Heart left ventricle (tissue), 13 donors: ENCODE measurements at regions not wholly inside any gene's neighbourhood (a gene's known extent, or its start where the extent isn't known, plus 50 kb on each side); places are given as distances from the start of the nearest gene placed in this dataset.

Experiments used
- CTCF ChIP-seq, 12 donors: fragments of 200-600 bp; sonication (generic) in 4 of 12; IDR thresholded peaks; one replicate each; pipeline versions ENCODE4 v1.5.0 to v1.8.0; 2018 to 2022; ENCODE audit warnings: antibody characterized with exemption in 12 of 12, mild to moderate bottlenecking in 5 of 12
- POLR2A ChIP-seq, 2 donors: fragments of 450-650 bp; IDR thresholded peaks; one replicate each; pipeline ENCODE4 v1.6.1; 2017; ENCODE audit warnings: antibody characterized with exemption in 2 of 2, mild to moderate bottlenecking in 2 of 2, moderate library complexity in 2 of 2
- donor health status: ischemic (EF 13 %, LVEDD 7.1; RV severe dilation, severe dysfunction).
- donor health status: DM: no; HTN: yes; CAD: no.
- donor health status: DM: no; HTN: no; CAD: no.
- donor health status: ischemic (EF 25% LVEDD 6.9; RV normal size, moderate dysfunction).
- donor health status: ischemic (EF 25% LVEDD 5.7; RV mildly dilated, moderate dysfunction).
- donor health status: ischemic (EF 35%, LVEDD 5.7; RV mildly dilated, moderate dysfunction).
- donor health status: nonischemic (EF 11% LVEDD 7.7; RV severe dilation, severe dysfunction).
- donor health status: DM: yes; HTN: yes; CAD: no.
- donor health status: PGD.
- donor health status: ischemic (EF 29% LVEDD 5.4; RV normal size, mild dysfunction).
- donor health status: nonischemic (EF 23%, LVEDD 6.1; RV moderate dilation, normal function).

GRCh38 chr2:66273933-66274490 is 160.9 kb upstream of the MEIS1 start:
- no peak for TF ChIP-seq CTCF (IDR thresholded peaks at IDR 0.05)
- no peak for TF ChIP-seq POLR2A (IDR thresholded peaks at IDR 0.05)
